ENCODE measurements at regions not wholly inside any gene's neighbourhood (a gene's known extent, or its start where the extent isn't known, plus 50 kb on each side); places are given as distances from the start of the nearest gene placed in this dataset.

- DNase-seq: no peak
Observed at GRCh38 chr11:15705891-15706290, 591.2 kb downstream of the INSC start.

- DNase-seq: no peak
Observed at GRCh38 chr11:15707194-15707593, 592.5 kb downstream of the INSC start.

GRCh38 chr11:15707971-15708370 is 593.2 kb downstream of the INSC start:
- DNase-seq: no peak

GRCh38 chr11:15710580-15711275 is 596.0 kb downstream of the INSC start:
- DNase-seq: no peak

- no peak for DNase-seq
Observed at GRCh38 chr11:15711311-15711710, 596.6 kb downstream of the INSC start.

- no peak for DNase-seq
Observed at GRCh38 chr11:15714641-15715399, 600.1 kb downstream of the INSC start.

- no peak for DNase-seq
Observed at GRCh38 chr11:15716550-15716949, 601.8 kb downstream of the INSC start.

GRCh38 chr11:15720460-15720859 is 605.7 kb downstream of the INSC start:
- no peak for DNase-seq

- DNase-seq: no peak
Observed at GRCh38 chr11:15723966-15724365, 609.2 kb downstream of the INSC start.

- DNase-seq: no peak
Observed at GRCh38 chr11:15724601-15725000, 609.9 kb downstream of the INSC start.

- DNase-seq: no peak
Observed at GRCh38 chr11:15725246-15725645, 610.5 kb downstream of the INSC start.

GRCh38 chr11:15726221-15726746 is 611.6 kb downstream of the INSC start:
- DNase-seq: no peak

GRCh38 chr11:15726893-15727519 is 612.3 kb downstream of the INSC start:
- DNase-seq: no peak

GRCh38 chr11:15727520-15727914 is 612.8 kb downstream of the INSC start:
- no peak for DNase-seq

- no peak for DNase-seq
Observed at GRCh38 chr11:15728207-15728606, 613.5 kb downstream of the INSC start.

- no peak for DNase-seq
Observed at GRCh38 chr11:15730263-15730994, 615.7 kb downstream of the INSC start.

- DNase-seq: no peak
Observed at GRCh38 chr11:15730995-15731385, 616.3 kb downstream of the INSC start.

- no peak for DNase-seq
Observed at GRCh38 chr11:15735706-15736105, 620.6 kb downstream of the SOX6 start.

- no peak for DNase-seq
Observed at GRCh38 chr11:15737320-15737719, 619.0 kb downstream of the SOX6 start.

GRCh38 chr11:15738931-15739330 is 617.4 kb downstream of the SOX6 start:
- DNase-seq: no peak

GRCh38 chr11:15742626-15743519 is 613.5 kb downstream of the SOX6 start:
- DNase-seq: no peak

- DNase-seq: no peak
Observed at GRCh38 chr11:15744693-15745092, 611.7 kb downstream of the SOX6 start.

Measured in NCI-H1048 (cell line).